IMR-90 (cell line): ENCODE measurements at regions not wholly inside any gene's neighbourhood (a gene's known extent, or its start where the extent isn't known, plus 50 kb on each side); places are given as distances from the start of the nearest gene placed in this dataset.

ENCODE experiments used
- ATAC-seq: fragments of 200-7000 bp; cut with Tn5 transposase; 2 replicates; pipeline ENCODE4 v1.9.1; 2020; ENCODE audit warnings: low read depth, mild to moderate bottlenecking, moderate library complexity
- BruUV-seq: library from RNA; stranded (reverse); fragments of 400-500 nt; replicated peaks from 2 replicates; lab custom pipeline; 2021; lab: Mats Ljungman, UMichigan
- CTCF ChIA-PET: fragments of 300-600 bp; formaldehyde crosslinking; extraction: SDS; loops from one replicate; lab custom pipeline; 2021; ENCODE audit warnings: antibody characterized with exemption; lab: Yijun Ruan, JAX
- POLR2A ChIA-PET: fragments of 300-600 bp; sonication (Branson Sonifier 250); formaldehyde crosslinking; loops from one replicate; lab custom pipeline; 2022; ENCODE audit warnings: antibody characterized with exemption; ENCODE audit not compliant: unreplicated experiment; lab: Charles Lee
- DNase-seq: peaks from one replicate; pipeline ENCODE4 v3.0.0; 2013
- H2AFZ ChIP-seq: replicated peaks from 2 replicates; pipeline ENCODE3; 2013; ENCODE audit warnings: low read length, mild to moderate bottlenecking; ENCODE audit not compliant: poor library complexity
- H2AK5ac ChIP-seq: 2 replicates; pipeline ENCODE4 v1.6.1; 2013; ENCODE audit warnings: low read depth, low read length, inconsistent platforms
- H2AK9ac ChIP-seq: replicated peaks from 2 replicates; pipeline ENCODE3; 2013; ENCODE audit warnings: mild to moderate bottlenecking, low read depth, low read length, moderate library complexity; ENCODE audit not compliant: poor library complexity
- H2BK120ac ChIP-seq: 2 replicates; pipeline ENCODE4 v1.6.1; 2013; ENCODE audit warnings: low read depth, low read length, inconsistent platforms
- H2BK15ac ChIP-seq: 3 replicates; pipeline ENCODE4 v1.6.1; 2013; ENCODE audit warnings: low read depth, low read length, inconsistent platforms
- H2BK20ac ChIP-seq: 2 replicates; pipeline ENCODE4 v1.6.1; 2013; ENCODE audit warnings: low read depth, mild to moderate bottlenecking, inconsistent platforms, low read length, moderate library complexity
- H2BK5ac ChIP-seq: 2 replicates; pipeline ENCODE4 v1.6.1; 2013; ENCODE audit warnings: mild to moderate bottlenecking, low read depth, low read length, inconsistent platforms; ENCODE audit not compliant: poor library complexity, severe bottlenecking
- H3K14ac ChIP-seq: replicated peaks from 2 replicates; pipeline ENCODE4 v1.6.1; 2013; ENCODE audit warnings: low read depth, low read length, inconsistent platforms
- H3K18ac ChIP-seq: 2 replicates; pipeline ENCODE4 v1.6.1; 2013; ENCODE audit warnings: low read depth, low read length, control low read depth
- H3K23ac ChIP-seq: 2 replicates; pipeline ENCODE4 v1.6.1; 2013; ENCODE audit warnings: low read depth, low read length, inconsistent platforms
- H3K27ac ChIP-seq: 2 replicates; pipeline ENCODE4 v1.5.1; 2013; ENCODE audit warnings: mild to moderate bottlenecking, control low read depth, low read length; ENCODE audit not compliant: insufficient read depth
- H3K27me3 ChIP-seq: 2 replicates; pipeline ENCODE4 v1.6.1; 2013; ENCODE audit warnings: low read length; ENCODE audit not compliant: control insufficient read depth, insufficient read depth
- H3K36me3 ChIP-seq: 2 replicates; pipeline ENCODE4 v1.6.1; 2013; ENCODE audit warnings: low read length, mixed read lengths; ENCODE audit not compliant: control insufficient read depth, insufficient read depth
- H3K4ac ChIP-seq: 2 replicates; pipeline ENCODE4 v1.6.1; 2013; ENCODE audit warnings: low read depth, low read length, inconsistent platforms
- H3K4me1 ChIP-seq: 2 replicates; pipeline ENCODE4 v1.6.1; 2013; ENCODE audit warnings: low read length, mixed read lengths; ENCODE audit not compliant: control insufficient read depth, insufficient read depth
- H3K4me2 ChIP-seq: 2 replicates; pipeline ENCODE4 v1.6.1; 2013; ENCODE audit warnings: low read depth, mild to moderate bottlenecking, control low read depth, low read length, moderate library complexity
- H3K4me3 ChIP-seq: 2 replicates; pipeline ENCODE4 v1.5.1; 2013; ENCODE audit warnings: low read depth, mild to moderate bottlenecking, control low read depth, low read length, moderate library complexity; ENCODE audit not compliant: insufficient read depth
- H3K56ac ChIP-seq: 2 replicates; pipeline ENCODE4 v1.6.1; 2013; ENCODE audit warnings: low read length, inconsistent platforms; ENCODE audit not compliant: insufficient read depth; ENCODE audit errors: extremely low read depth
- H3K79me1 ChIP-seq, 2 experiments: 2 replicates each; pipeline ENCODE4 v1.6.1; 2013; ENCODE audit warnings: low read length in 2 of 2, inconsistent platforms in 1 of 2, low read depth in 1 of 2
- H3K9ac ChIP-seq: 2 replicates; pipeline ENCODE4 v1.6.1; 2013; ENCODE audit warnings: low read depth, low read length, control low read depth
- H3K9me1 ChIP-seq: 2 replicates; pipeline ENCODE4 v1.6.1; 2013; ENCODE audit warnings: low read length, inconsistent platforms; ENCODE audit not compliant: insufficient read depth
- H3K9me3 ChIP-seq: 2 replicates; pipeline ENCODE4 v1.6.1; 2013; ENCODE audit warnings: low read length; ENCODE audit not compliant: control insufficient read depth, insufficient read depth
- H4K20me1 ChIP-seq: 2 replicates; pipeline ENCODE4 v1.6.1; 2013; ENCODE audit warnings: low read length, inconsistent platforms; ENCODE audit not compliant: insufficient read depth
- H4K5ac ChIP-seq: 2 replicates; pipeline ENCODE4 v1.6.1; 2013; ENCODE audit warnings: mild to moderate bottlenecking, low read depth, low read length, control low read depth
- H4K8ac ChIP-seq, 2 experiments: 2 replicates each; pipeline ENCODE4 v1.6.1; 2013; ENCODE audit warnings: low read depth in 2 of 2, low read length in 2 of 2, control low read depth in 1 of 2, inconsistent platforms in 1 of 2
- H4K91ac ChIP-seq: 2 replicates; pipeline ENCODE4 v1.6.1; 2013; ENCODE audit warnings: low read depth, low read length, inconsistent platforms; ENCODE audit not compliant: insufficient read depth
- CEBPB ChIP-seq: IDR thresholded peaks from 2 replicates; pipeline ENCODE4 v1.6.1; 2012; ENCODE audit warnings: low read depth, low read length, improper control_type of control experiment
- POLR2A ChIP-seq: IDR thresholded peaks from 2 replicates; pipeline ENCODE4 v1.6.1; 2012; ENCODE audit warnings: mild to moderate bottlenecking, low read depth, low read length
- dilution Hi-C: fragments of 300-500 bp; cut with HindIII; formaldehyde crosslinking; loops from one replicate; pipeline ENCODE4 v1.14.3; 2018; ENCODE audit warnings: low sequenced_read_pairs; ENCODE audit not compliant: unreplicated experiment
- in situ Hi-C: fragments of 300-500 bp; cut with MboI; formaldehyde crosslinking; loops from 3 replicates; pipeline ENCODE4 v1.14.3; 2019; ENCODE audit warnings: low sequenced_read_pairs, inconsistent platforms, mixed read lengths
- intact Hi-C: fragments of 100-400 bp; cut with micrococcal nuclease; formaldehyde crosslinking; loops from 2 replicates; pipeline ENCODE4 v1.10.0; 2022

DNA sequence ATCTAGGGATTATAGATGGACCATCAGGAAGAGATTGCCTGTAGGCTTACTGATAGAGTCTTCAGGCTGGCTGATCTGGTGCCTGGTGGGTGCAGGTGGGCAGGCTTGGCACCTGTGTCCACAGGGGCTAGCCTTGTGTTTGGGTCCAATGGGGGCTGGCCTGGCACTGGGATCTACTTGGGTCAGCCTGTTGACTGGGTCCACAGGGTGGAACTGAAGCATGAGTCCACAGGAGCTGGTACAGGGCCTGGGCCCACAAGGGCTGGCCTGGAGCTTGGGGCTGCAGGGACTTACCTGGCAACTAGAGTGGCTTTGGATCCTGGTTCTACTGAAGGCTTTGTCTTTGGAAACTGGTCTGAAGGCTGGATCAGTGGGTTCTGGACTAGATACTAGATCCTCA lies 1217.7 kb downstream of the CDH11 start:
- Histone ChIP-seq H2BK120ac (no peak overlapping the region), H3K14ac (no peak overlapping the region), H3K27ac (no peak overlapping the region), H2AK5ac (no peak overlapping the region), H3K4ac (no peak overlapping the region), H3K9me3 (peaks cover 2% of the 10 kb centered on the region; the same call in 1 of the 2 replicates), H2AFZ (no peak overlapping the region), H4K5ac (no peak overlapping the region), H3K79me1 (no peaks in the 10 kb centered on the region), H3K4me2 (no peak overlapping the region), H4K8ac (no peak overlapping the region), H2BK20ac (no peak overlapping the region), H4K91ac (no peak overlapping the region), H3K27me3 (no peaks in the 10 kb centered on the region), H4K20me1 (no peaks in the 10 kb centered on the region), H2BK15ac (no peak overlapping the region), H3K56ac (no peak overlapping the region), H3K23ac (no peak overlapping the region), H3K4me1 (no peaks in the 10 kb centered on the region), H3K18ac (no peak overlapping the region), H2AK9ac (no peak overlapping the region), H3K9me1 (no peaks in the 10 kb centered on the region), H3K36me3 (no peaks in the 10 kb centered on the region), H3K9ac (no peak overlapping the region), H3K4me3 (no peak overlapping the region), H2BK5ac (no peak overlapping the region)
- in situ Hi-C loops (no loop called here), intact Hi-C loops (no loop called here), dilution Hi-C loops (no loop called here)
- no peak for ATAC-seq
- TF ChIP-seq CEBPB (no peak), POLR2A (no peak)
- no TSS peak for BruUV-seq
- ChIA-PET POLR2A (no interaction called here), CTCF (no interaction called here)
- no peak for DNase-seq
